ENCODE measurements at regions not wholly inside any gene's neighbourhood (a gene's known extent, or its start where the extent isn't known, plus 50 kb on each side); places are given as distances from the start of the nearest gene placed in this dataset.

GRCh38 chr11:114784216-114784615, 105.9 kb downstream of the NXPE2 start:
- TF ChIP-seq RXRA (IDR thresholded peaks at IDR 0.05) (no peak), FOXA2 (IDR thresholded peaks at IDR 0.05) (no peak), EGR1 (IDR thresholded peaks at IDR 0.05; ENCODE audit: low read depth in 2 of 2) (no peak), MAX (IDR thresholded peaks at IDR 0.05) (no peak), HNF4A (conservative IDR thresholded peaks at IDR 0.05) (no peak), FOXA1 (IDR thresholded peaks at IDR 0.05) (no peak), RAD21 (IDR thresholded peaks at IDR 0.05) (no peak), SP1 (IDR thresholded peaks at IDR 0.05) (no peak), CTCF (IDR thresholded peaks at IDR 0.05; ENCODE audit: low read depth, low read length, missing input control) (no peak), HNF4G (IDR thresholded peaks at IDR 0.05) (no peak), ATF3 (IDR thresholded peaks at IDR 0.05) (no peak), NR2F2 (IDR thresholded peaks at IDR 0.05) (no peak), ZBTB33 (IDR thresholded peaks at IDR 0.05) (no peak), TAF1 (conservative IDR thresholded peaks at IDR 0.05) (no peak), JUND (IDR thresholded peaks at IDR 0.05) (no peak), GABPA (IDR thresholded peaks at IDR 0.05 in 1 of 2, conservative IDR thresholded peaks at IDR 0.05 in 1 of 2) (no peak), REST (IDR thresholded peaks at IDR 0.05) (no peak), YY1 (IDR thresholded peaks at IDR 0.05) (no peak)
- Histone ChIP-seq H3K4me1 (ENCODE audit: control insufficient read depth in 4 of 4, insufficient read depth in 4 of 4, low read length in 3 of 4) (no peaks in the 10 kb centered on the region), H3K27me3 (ENCODE audit: control insufficient read depth in 4 of 4, insufficient read depth in 4 of 4, low read length in 3 of 4) (no peaks in the 10 kb centered on the region), H3K27ac (ENCODE audit: low read depth in 1 of 2, low read length in 2 of 2) (no peak overlapping the region), H3K36me3 (ENCODE audit: control insufficient read depth in 4 of 4, insufficient read depth in 3 of 4, low read depth in 1 of 4, low read length in 3 of 4) (no peaks in the 10 kb centered on the region), H3K9me3 (ENCODE audit: control insufficient read depth in 4 of 4, low read length in 3 of 4) (no peaks in the 10 kb centered on the region), H3K9ac (ENCODE audit: low read depth in 1 of 2, low read length in 2 of 2) (no peak overlapping the region), H3K4me3 (ENCODE audit: low read depth in 1 of 3, low read length in 3 of 3) (no peak overlapping the region)
- WGBS = 85% methylated on average over 5 of the region's 5 CpGs
- DNase-seq (ENCODE audit: low spot score) = no peak
